ENCODE measurements at regions not wholly inside any gene's neighbourhood (a gene's known extent, or its start where the extent isn't known, plus 50 kb on each side); places are given as distances from the start of the nearest gene placed in this dataset.

DNA sequence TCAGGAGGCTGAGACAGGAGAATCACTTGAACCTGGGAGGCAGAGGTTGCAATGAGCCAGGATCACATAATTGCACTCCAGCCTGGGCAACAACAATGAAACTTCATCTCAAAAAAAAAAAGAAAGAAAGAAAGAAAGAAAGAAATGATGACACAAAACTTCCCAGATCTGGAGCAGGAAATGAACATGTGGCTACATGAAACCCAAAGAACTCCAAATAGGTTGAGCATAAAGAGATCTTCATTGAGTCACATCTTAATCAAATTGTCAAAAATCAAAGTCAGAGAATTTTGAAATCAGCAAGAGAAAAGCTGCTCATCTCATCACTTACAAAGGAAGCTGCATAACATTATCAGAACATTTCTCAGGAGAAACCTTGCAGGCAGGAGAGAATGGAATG lies 247.0 kb downstream of the IBTK start:
- TF ChIP-seq HMGA2 (CRISPR knock-in tag; IDR thresholded peaks at IDR 0.05) (no peak), ERG (CRISPR knock-in tag; IDR thresholded peaks at IDR 0.05) (no peak), FOXK1 (CRISPR knock-in tag; IDR thresholded peaks at IDR 0.05) (no peak), ZNF423 (CRISPR knock-in tag; IDR thresholded peaks at IDR 0.05) (no peak), TP53 (CRISPR knock-in tag; IDR thresholded peaks at IDR 0.05) (no peak), MYBL2 (CRISPR knock-in tag; IDR thresholded peaks at IDR 0.05) (no peak), EMX1 (CRISPR knock-in tag; IDR thresholded peaks at IDR 0.05) (no peak), TCF7 (CRISPR knock-in tag; IDR thresholded peaks at IDR 0.05; ENCODE audit: low read depth) (no peak), USF2 (CRISPR knock-in tag; IDR thresholded peaks at IDR 0.05) (no peak), FOXJ3 (CRISPR knock-in tag; IDR thresholded peaks at IDR 0.05; ENCODE audit: borderline replicate concordance) (no peak)
- TF ChIP-seq, protein P1, sequence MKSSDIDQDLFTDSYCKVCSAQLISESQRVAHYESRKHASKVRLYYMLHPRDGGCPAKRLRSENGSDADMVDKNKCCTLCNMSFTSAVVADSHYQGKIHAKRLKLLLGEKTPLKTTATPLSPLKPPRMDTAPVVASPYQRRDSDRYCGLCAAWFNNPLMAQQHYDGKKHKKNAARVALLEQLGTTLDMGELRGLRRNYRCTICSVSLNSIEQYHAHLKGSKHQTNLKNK (CRISPR knock-in tag; IDR thresholded peaks at IDR 0.05): no peak
- TF ChIP-seq, protein P2, sequence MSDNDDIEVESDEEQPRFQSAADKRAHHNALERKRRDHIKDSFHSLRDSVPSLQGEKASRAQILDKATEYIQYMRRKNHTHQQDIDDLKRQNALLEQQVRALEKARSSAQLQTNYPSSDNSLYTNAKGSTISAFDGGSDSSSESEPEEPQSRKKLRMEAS (CRISPR knock-in tag; IDR thresholded peaks at IDR 0.05): no peak

GRCh38 chr6:81999826-82000225 lies 247.3 kb upstream of the TENT5A start:
- Mint-ChIP-seq H3K4me1 (peaks cover 9% of the 10 kb centered on the region), H3K9me3 (0 out of 2 replicates have a peak, but pooled peaks cover 5% of the 10 kb centered on the region), H3K36me3 (no peaks in the 10 kb centered on the region), H3K4me3 (no peak overlapping the region), H3K27ac (no peak overlapping the region), H3K27me3 (ENCODE audit: low read depth) (no peaks in the 10 kb centered on the region)
- no peak for TF ChIP-seq PRRX2 (CRISPR knock-in tag; IDR thresholded peaks at IDR 0.05)
- CTCF ChIA-PET: no interaction called here
- DNase-seq (ENCODE audit: low spot score) (no peak), ATAC-seq (no peak)
- POLR2A ChIA-PET: no interaction called here

More for the DNA sequence above, 247.0 kb downstream of the IBTK start:
- H3K36me3 Mint-ChIP-seq: no peaks in the 10 kb centered on the region
- CTCF ChIA-PET: no interaction called here
- 0 out of 2 replicates have a peak, but pooled peaks cover 5% of the 10 kb centered on the region for H3K9me3 Mint-ChIP-seq
- H3K4me1 Mint-ChIP-seq: peaks cover 9% of the 10 kb centered on the region
- no peak overlapping the region for H3K27ac Mint-ChIP-seq
- POLR2A ChIA-PET: interaction anchor here (0.8 kb wide), 1 partner anchor 40 kb away, joined by 3 read pairs; no protein-coding TSS in a partner anchor
- DNase-seq (ENCODE audit: low spot score) (no peak), ATAC-seq (no peak)
- no peak overlapping the region for H3K4me3 Mint-ChIP-seq
- H3K27me3 Mint-ChIP-seq (ENCODE audit: low read depth): no peaks in the 10 kb centered on the region

GRCh38 chr6:81999270-81999669 lies 246.8 kb upstream of the TENT5A start:
- TF ChIP-seq NR2C2 (CRISPR knock-in tag; IDR thresholded peaks at IDR 0.05) (no peak), TEAD4 (CRISPR knock-in tag; IDR thresholded peaks at IDR 0.05) (no peak), CREM (CRISPR knock-in tag; IDR thresholded peaks at IDR 0.05) (no peak), ZSCAN18 (CRISPR knock-in tag; IDR thresholded peaks at IDR 0.05) (no peak), SOX15 (CRISPR knock-in tag; IDR thresholded peaks at IDR 0.05) (no peak), SP1 (CRISPR knock-in tag; conservative IDR thresholded peaks at IDR 0.05) (no peak), IRF1 (CRISPR knock-in tag; IDR thresholded peaks at IDR 0.05) (no peak)
- TF ChIP-seq, protein P3, sequence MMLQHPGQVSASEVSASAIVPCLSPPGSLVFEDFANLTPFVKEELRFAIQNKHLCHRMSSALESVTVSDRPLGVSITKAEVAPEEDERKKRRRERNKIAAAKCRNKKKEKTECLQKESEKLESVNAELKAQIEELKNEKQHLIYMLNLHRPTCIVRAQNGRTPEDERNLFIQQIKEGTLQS (CRISPR knock-in tag; conservative IDR thresholded peaks at IDR 0.05): no peak
- Mint-ChIP-seq H3K36me3 (no peaks in the 10 kb centered on the region), H3K27me3 (ENCODE audit: low read depth) (no peaks in the 10 kb centered on the region), H3K4me3 (no peak overlapping the region), H3K9me3 (0 out of 2 replicates have a peak, but pooled peaks cover 5% of the 10 kb centered on the region), H3K27ac (no peak overlapping the region), H3K4me1 (peaks cover 9% of the 10 kb centered on the region)
- no peak for ATAC-seq
- ChIA-PET POLR2A (no interaction called here), CTCF (no interaction called here)
- no peak for DNase-seq (ENCODE audit: low spot score)

Measured in WTC11 (cell line).